ENCODE measurements at regions not wholly inside any gene's neighbourhood (a gene's known extent, or its start where the extent isn't known, plus 50 kb on each side); places are given as distances from the start of the nearest gene placed in this dataset.

- Mint-ChIP-seq H3K4me1 (ENCODE audit: low read depth) (no peaks in the 10 kb centered on the region), H3K9me3 (no peaks in the 10 kb centered on the region), H3K36me3 (ENCODE audit: insufficient read depth) (no peaks in the 10 kb centered on the region), H3K27me3 (ENCODE audit: low read depth) (no peaks in the 10 kb centered on the region), H3K4me3 (no peak overlapping the region)
- ATAC-seq (no peak), DNase-seq (no peak)
These were observed 356.3 kb downstream of the PLPP3 start for GRCh38 chr1:56222914-56223540.

- DNase-seq (no peak), ATAC-seq (no peak)
- Mint-ChIP-seq H3K4me3 (no peak overlapping the region), H3K27me3 (ENCODE audit: low read depth) (no peaks in the 10 kb centered on the region), H3K4me1 (ENCODE audit: low read depth) (no peaks in the 10 kb centered on the region), H3K36me3 (ENCODE audit: insufficient read depth) (no peaks in the 10 kb centered on the region), H3K9me3 (no peaks in the 10 kb centered on the region)
These were observed 359.3 kb downstream of the PLPP3 start for GRCh38 chr1:56220021-56220420.

- Mint-ChIP-seq H3K4me1 (ENCODE audit: low read depth) (no peaks in the 10 kb centered on the region), H3K27me3 (ENCODE audit: low read depth) (no peaks in the 10 kb centered on the region), H3K9me3 (no peaks in the 10 kb centered on the region), H3K4me3 (no peak overlapping the region), H3K36me3 (ENCODE audit: insufficient read depth) (no peaks in the 10 kb centered on the region)
- DNase-seq (no peak), ATAC-seq (no peak)
These were observed 361.3 kb downstream of the PLPP3 start for GRCh38 chr1:56218023-56218422.

- DNase-seq (no peak), ATAC-seq (no peak)
- Mint-ChIP-seq H3K4me1 (ENCODE audit: low read depth) (no peaks in the 10 kb centered on the region), H3K9me3 (no peaks in the 10 kb centered on the region), H3K36me3 (ENCODE audit: insufficient read depth) (no peaks in the 10 kb centered on the region), H3K27me3 (ENCODE audit: low read depth) (no peaks in the 10 kb centered on the region), H3K4me3 (no peak overlapping the region)
These were observed 363.1 kb downstream of the PLPP3 start for GRCh38 chr1:56216218-56216617.

- Mint-ChIP-seq H3K9me3 (no peaks in the 10 kb centered on the region), H3K27me3 (ENCODE audit: low read depth) (no peaks in the 10 kb centered on the region), H3K4me3 (no peak overlapping the region), H3K4me1 (ENCODE audit: low read depth) (no peaks in the 10 kb centered on the region), H3K36me3 (ENCODE audit: insufficient read depth) (no peaks in the 10 kb centered on the region)
- ATAC-seq (no peak), DNase-seq (no peak)
These were observed 363.6 kb downstream of the PLPP3 start for GRCh38 chr1:56215771-56216170.

GRCh38 chr1:56215086-56215485, 364.3 kb downstream of the PLPP3 start:
- ATAC-seq (no peak), DNase-seq (no peak)
- Mint-ChIP-seq H3K9me3 (no peaks in the 10 kb centered on the region), H3K4me1 (ENCODE audit: low read depth) (no peaks in the 10 kb centered on the region), H3K27me3 (ENCODE audit: low read depth) (no peaks in the 10 kb centered on the region), H3K36me3 (ENCODE audit: insufficient read depth) (no peaks in the 10 kb centered on the region), H3K4me3 (no peak overlapping the region)

- Mint-ChIP-seq H3K4me3 (no peak overlapping the region), H3K9me3 (no peaks in the 10 kb centered on the region), H3K36me3 (ENCODE audit: insufficient read depth) (no peaks in the 10 kb centered on the region), H3K4me1 (ENCODE audit: low read depth) (no peaks in the 10 kb centered on the region), H3K27me3 (ENCODE audit: low read depth) (no peaks in the 10 kb centered on the region)
- DNase-seq, result no peak
- ATAC-seq, result no peak
These were observed 366.3 kb downstream of the PLPP3 start for GRCh38 chr1:56213068-56213467.

- DNase-seq (no peak), ATAC-seq (no peak)
- Mint-ChIP-seq H3K4me3 (no peak overlapping the region), H3K27me3 (ENCODE audit: low read depth) (no peaks in the 10 kb centered on the region), H3K36me3 (ENCODE audit: insufficient read depth) (no peaks in the 10 kb centered on the region), H3K4me1 (ENCODE audit: low read depth) (no peaks in the 10 kb centered on the region), H3K9me3 (no peaks in the 10 kb centered on the region)
These were observed 367.2 kb downstream of the PLPP3 start for GRCh38 chr1:56212143-56212542.

- H3K36me3 Mint-ChIP-seq (ENCODE audit: insufficient read depth), result no peaks in the 10 kb centered on the region
- peaks cover 3% of the 10 kb centered on the region for H3K9me3 Mint-ChIP-seq
- DNase-seq, result no peak
- no peak for ATAC-seq
- H3K27me3 Mint-ChIP-seq (ENCODE audit: low read depth), result no peaks in the 10 kb centered on the region
- no peaks in the 10 kb centered on the region for H3K4me1 Mint-ChIP-seq (ENCODE audit: low read depth)
- no peak overlapping the region for H3K4me3 Mint-ChIP-seq
These were observed 373.0 kb downstream of the PLPP3 start for GRCh38 chr1:56206391-56206790.

- Mint-ChIP-seq H3K27me3 (ENCODE audit: low read depth) (no peaks in the 10 kb centered on the region), H3K4me3 (no peak overlapping the region), H3K4me1 (ENCODE audit: low read depth) (no peaks in the 10 kb centered on the region), H3K9me3 (peaks cover 3% of the 10 kb centered on the region), H3K36me3 (ENCODE audit: insufficient read depth) (no peaks in the 10 kb centered on the region)
- DNase-seq, result no peak
- ATAC-seq, result no peak
These were observed 375.2 kb downstream of the PLPP3 start for GRCh38 chr1:56204206-56204605.

GRCh38 chr1:56202796-56203492, 376.4 kb downstream of the PLPP3 start:
- Mint-ChIP-seq H3K9me3 (peaks cover 3% of the 10 kb centered on the region), H3K27me3 (ENCODE audit: low read depth) (no peaks in the 10 kb centered on the region), H3K4me1 (ENCODE audit: low read depth) (no peaks in the 10 kb centered on the region), H3K4me3 (no peak overlapping the region), H3K36me3 (ENCODE audit: insufficient read depth) (no peaks in the 10 kb centered on the region)
- ATAC-seq, result no peak
- no peak for DNase-seq

GRCh38 chr1:56202186-56202585, 377.2 kb downstream of the PLPP3 start:
- no peak for ATAC-seq
- no peaks in the 10 kb centered on the region for H3K4me1 Mint-ChIP-seq (ENCODE audit: low read depth)
- no peaks in the 10 kb centered on the region for H3K36me3 Mint-ChIP-seq (ENCODE audit: insufficient read depth)
- no peaks in the 10 kb centered on the region for H3K27me3 Mint-ChIP-seq (ENCODE audit: low read depth)
- DNase-seq, result no peak
- H3K9me3 Mint-ChIP-seq, result peaks cover 3% of the 10 kb centered on the region
- H3K4me3 Mint-ChIP-seq, result no peak overlapping the region

- Mint-ChIP-seq H3K4me1 (ENCODE audit: low read depth) (no peaks in the 10 kb centered on the region), H3K9me3 (no peaks in the 10 kb centered on the region), H3K27me3 (ENCODE audit: low read depth) (no peaks in the 10 kb centered on the region), H3K4me3 (no peak overlapping the region), H3K36me3 (ENCODE audit: insufficient read depth) (no peaks in the 10 kb centered on the region)
- no peak for ATAC-seq
- no peak for DNase-seq
These were observed 378.5 kb downstream of the PLPP3 start for GRCh38 chr1:56200896-56201295.

GRCh38 chr1:56200442-56200841, 378.9 kb downstream of the PLPP3 start:
- Mint-ChIP-seq H3K27me3 (ENCODE audit: low read depth) (no peaks in the 10 kb centered on the region), H3K4me1 (ENCODE audit: low read depth) (no peaks in the 10 kb centered on the region)
- no peak for ATAC-seq

GRCh38 chr1:56199956-56200355, 379.4 kb downstream of the PLPP3 start:
- DNase-seq (no peak), ATAC-seq (no peak)
- no peaks in the 10 kb centered on the region for H3K9me3 Mint-ChIP-seq
- H3K4me3 Mint-ChIP-seq, result no peak overlapping the region
- H3K4me1 Mint-ChIP-seq (ENCODE audit: low read depth), result no peaks in the 10 kb centered on the region
- no peaks in the 10 kb centered on the region for H3K36me3 Mint-ChIP-seq (ENCODE audit: insufficient read depth)
- no peaks in the 10 kb centered on the region for H3K27me3 Mint-ChIP-seq (ENCODE audit: low read depth)

More at GRCh38 chr1:56200442-56200841, 378.9 kb downstream of the PLPP3 start:
- Mint-ChIP-seq H3K9me3 (no peaks in the 10 kb centered on the region), H3K4me3 (no peak overlapping the region), H3K36me3 (ENCODE audit: insufficient read depth) (no peaks in the 10 kb centered on the region)
- no peak for DNase-seq
